Natural killer cell (primary cell): ENCODE measurements at regions not wholly inside any gene's neighbourhood (a gene's known extent, or its start where the extent isn't known, plus 50 kb on each side); places are given as distances from the start of the nearest gene placed in this dataset.

ENCODE experiments used
- ATAC-seq, 3 donors: fragments of 150-1000 bp in 2 of 3; fragments of 200-7000 bp in 1 of 3; cut with Tn5 transposase; 1 replicate in 1 of 3; 2 replicates in 2 of 3; pipeline ENCODE4 v1.10.0; 2021; ENCODE audit warnings: mild to moderate bottlenecking in 2 of 3, moderate library complexity in 2 of 3
- DNase-seq, 2 donors: peaks; one replicate each; pipeline versions ENCODE4 v3.0.0 to v3.0.0-alpha.2; 2013 to 2021; ENCODE audit warnings: mixed read lengths in 1 of 2
- H3K27ac ChIP-seq: one replicate; pipeline ENCODE4 v1.5.1; 2013; ENCODE audit warnings: mild to moderate bottlenecking, low read length
- H3K27me3 ChIP-seq: one replicate; pipeline ENCODE4 v1.6.1; 2013; ENCODE audit warnings: low read length; ENCODE audit not compliant: control insufficient read depth, insufficient read depth
- H3K36me3 ChIP-seq: one replicate; pipeline ENCODE4 v1.6.1; 2013; ENCODE audit warnings: low read length; ENCODE audit not compliant: control insufficient read depth, insufficient read depth
- H3K4me1 ChIP-seq: one replicate; pipeline ENCODE4 v1.6.1; 2013; ENCODE audit warnings: low read length; ENCODE audit not compliant: control insufficient read depth, insufficient read depth
- H3K4me3 ChIP-seq: one replicate; pipeline ENCODE4 v1.5.1; 2013; ENCODE audit warnings: low read length
- H3K9me3 ChIP-seq: one replicate; pipeline ENCODE4 v1.6.1; 2013; ENCODE audit warnings: low read length; ENCODE audit not compliant: control insufficient read depth, insufficient read depth
- H3K27ac Mint-ChIP-seq, 2 donors: one replicate each; pipeline ENCODE4 v1.8.0; 2022; ENCODE audit warnings: mild to moderate bottlenecking in 2 of 2, mixed read lengths in 2 of 2, moderate library complexity in 1 of 2
- H3K27me3 Mint-ChIP-seq, 2 donors: one replicate each; pipeline ENCODE4 v1.8.0; 2022; ENCODE audit warnings: low read depth in 2 of 2, mixed read lengths in 2 of 2
- H3K36me3 Mint-ChIP-seq: one replicate; pipeline ENCODE4 v1.8.0; 2022; ENCODE audit warnings: mixed read lengths
- H3K4me1 Mint-ChIP-seq, 2 donors: one replicate each; pipeline ENCODE4 v1.8.0; 2022; ENCODE audit warnings: mixed read lengths in 2 of 2
- H3K4me3 Mint-ChIP-seq: one replicate; pipeline ENCODE4 v1.8.0; 2022; ENCODE audit warnings: mild to moderate bottlenecking, moderate library complexity, mixed read lengths
- H3K9me3 Mint-ChIP-seq, 2 donors: one replicate each; pipeline ENCODE4 v1.8.0; 2022; ENCODE audit warnings: mixed read lengths in 2 of 2
- CTCF ChIP-seq: fragments of 200-600 bp; IDR thresholded peaks from one replicate; pipeline ENCODE4 v1.8.0; 2022; ENCODE audit warnings: antibody characterized with exemption
- WGBS: methylation state at CpG from one replicate; pipeline ENCODE4 v1.1.7; 2013; ENCODE audit warnings: missing lambda C conversion rate; ENCODE audit not compliant: insufficient coverage; 5-methylcytosine and 5-hydroxymethylcytosine counted together
- intact Hi-C: fragments of 100-400 bp; cut with micrococcal nuclease; formaldehyde crosslinking; loops from one replicate; pipeline ENCODE4 v1.14.2; 2022

GRCh38 chr12:91988086-91988923, 157.3 kb downstream of the BTG1 start:
- no peak for ATAC-seq
- Histone ChIP-seq H3K4me1 (no peaks in the 10 kb centered on the region), H3K27ac (no peak overlapping the region), H3K27me3 (no peaks in the 10 kb centered on the region), H3K4me3 (no peak overlapping the region), H3K36me3 (no peaks in the 10 kb centered on the region), H3K9me3 (no peaks in the 10 kb centered on the region)
- no peaks in the 10 kb centered on the region for H3K27me3 Mint-ChIP-seq
- 91% methylated on average over 7 of the region's 7 CpGs for WGBS
- no peak for TF ChIP-seq CTCF
- H3K27ac Mint-ChIP-seq = no peak overlapping the region
- H3K4me1 Mint-ChIP-seq = peaks cover 18 to 35% of the 10 kb centered on the region in 2 donors
- intact Hi-C loops = loop anchor here (5.0 kb wide), 1 partner anchor 154 kb away; no protein-coding TSS in a partner anchor
- H3K9me3 Mint-ChIP-seq = no peaks in the 10 kb centered on the region
- no peak overlapping the region for H3K4me3 Mint-ChIP-seq
- DNase-seq = no peak
- no peaks in the 10 kb centered on the region for H3K36me3 Mint-ChIP-seq

GRCh38 chr12:91986084-91986483, 159.6 kb downstream of the BTG1 start:
- Histone ChIP-seq H3K36me3 (no peaks in the 10 kb centered on the region), H3K27me3 (no peaks in the 10 kb centered on the region), H3K4me1 (peaks cover 3% of the 10 kb centered on the region), H3K27ac (no peak overlapping the region), H3K9me3 (no peaks in the 10 kb centered on the region), H3K4me3 (no peak overlapping the region)
- Mint-ChIP-seq H3K4me1 (peaks cover 29 to 44% of the 10 kb centered on the region in 2 donors), H3K27me3 (no peaks in the 10 kb centered on the region), H3K9me3 (no peaks in the 10 kb centered on the region), H3K27ac (peak overlapping the region in 1 of 2 donors; percentile 39), H3K36me3 (no peaks in the 10 kb centered on the region), H3K4me3 (no peak overlapping the region)
- DNase-seq (no peak), ATAC-seq (no peak)
- WGBS = 76% methylated on average over 2 of the region's 2 CpGs
- intact Hi-C loops = loop anchor here (5.0 kb wide), 1 partner anchor 156 kb away; no protein-coding TSS in a partner anchor
- no peak for TF ChIP-seq CTCF

DNA sequence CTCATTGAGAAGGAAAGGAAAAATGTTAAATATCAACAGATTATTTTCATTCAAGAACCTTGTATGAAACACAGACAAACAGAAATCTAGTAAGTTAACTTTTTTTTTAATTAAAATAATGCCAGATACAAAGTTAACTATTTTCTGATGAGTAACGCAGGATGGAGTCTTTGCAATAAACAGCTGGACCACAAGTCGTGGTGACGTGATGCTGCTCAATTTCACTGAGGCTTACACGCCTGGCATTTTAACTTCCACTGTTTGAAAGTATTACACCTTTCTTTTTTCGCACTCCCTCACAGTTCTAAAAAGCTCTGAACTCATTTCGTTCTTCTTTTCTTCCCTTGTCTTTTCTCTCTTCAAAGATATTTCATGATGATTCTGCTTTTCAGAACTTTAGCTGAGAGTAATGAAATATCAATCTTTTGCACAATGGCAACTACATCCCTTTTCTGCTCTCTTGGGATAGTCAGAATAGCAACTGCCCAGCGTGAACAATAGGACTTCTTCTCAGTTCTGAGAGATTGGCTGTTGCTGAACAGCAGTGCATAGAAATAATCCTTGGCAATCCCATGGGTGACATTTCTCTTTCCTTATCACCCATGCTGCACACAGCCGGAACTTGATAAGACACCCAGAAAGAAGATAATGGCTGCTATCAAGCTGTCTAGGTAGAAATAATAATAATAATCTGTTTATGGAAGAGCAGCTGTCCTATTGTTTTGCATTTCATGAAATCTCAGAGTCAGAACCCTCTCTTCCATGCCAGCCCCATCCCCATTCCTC, 160.5 kb downstream of the BTG1 start:
- H3K4me1 Mint-ChIP-seq = peaks cover 29 to 44% of the 10 kb centered on the region in 2 donors
- H3K27ac Mint-ChIP-seq = peak overlapping the region; percentile 56 to 59
- H3K27me3 Mint-ChIP-seq = no peaks in the 10 kb centered on the region
- Histone ChIP-seq H3K9me3 (no peaks in the 10 kb centered on the region), H3K27me3 (no peaks in the 10 kb centered on the region), H3K27ac (no peak overlapping the region), H3K4me1 (peaks cover 3% of the 10 kb centered on the region), H3K36me3 (no peaks in the 10 kb centered on the region), H3K4me3 (no peak overlapping the region)
- no peaks in the 10 kb centered on the region for H3K9me3 Mint-ChIP-seq
- no peak for TF ChIP-seq CTCF
- intact Hi-C loops = loop anchor here (5.0 kb wide), 1 partner anchor 157 kb away; no protein-coding TSS in a partner anchor
- no peak overlapping the region for H3K4me3 Mint-ChIP-seq
- 52% methylated on average over 7 of the region's 8 CpGs for WGBS
- H3K36me3 Mint-ChIP-seq = no peaks in the 10 kb centered on the region
- DNase-seq (peak; percentile 17 to 19), ATAC-seq (peak; percentile 74 to 80 (median 75))
